Activated naive CD4-positive, alpha-beta T cell treated with anti-CD3 and anti-CD28 coated beads, Interleukin-2, amount 10 ng/mL, durations not matched to agents 7 days and 5 days (primary cell): ENCODE measurements at regions not wholly inside any gene's neighbourhood (a gene's known extent, or its start where the extent isn't known, plus 50 kb on each side); places are given as distances from the start of the nearest gene placed in this dataset.

Experiments
- CTCF ChIA-PET: fragments of 350-600 bp; sonication (Branson Sonifier 250); formaldehyde crosslinking; loops from one replicate; lab custom pipeline; 2021; ENCODE audit warnings: antibody characterized with exemption; lab: Charles Lee
- DNase-seq: peaks from one replicate; pipeline ENCODE4 v3.0.0-alpha.2; 2020
- H3K27ac Mint-ChIP-seq: one replicate; pipeline ENCODE4 v1.8.0; 2021; ENCODE audit warnings: mild to moderate bottlenecking, moderate library complexity, mixed read lengths
- H3K27me3 Mint-ChIP-seq: one replicate; pipeline ENCODE4 v1.8.0; 2021; ENCODE audit warnings: mild to moderate bottlenecking, mixed read lengths
- H3K36me3 Mint-ChIP-seq: one replicate; pipeline ENCODE4 v1.8.0; 2021; ENCODE audit warnings: mixed read lengths
- H3K4me1 Mint-ChIP-seq: one replicate; pipeline ENCODE4 v1.8.0; 2021; ENCODE audit warnings: mixed read lengths
- H3K4me3 Mint-ChIP-seq: one replicate; pipeline ENCODE4 v1.8.0; 2021; ENCODE audit warnings: mild to moderate bottlenecking, moderate library complexity, mixed read lengths
- H3K9me3 Mint-ChIP-seq: one replicate; pipeline ENCODE4 v1.8.0; 2021; ENCODE audit warnings: mixed read lengths

DNA sequence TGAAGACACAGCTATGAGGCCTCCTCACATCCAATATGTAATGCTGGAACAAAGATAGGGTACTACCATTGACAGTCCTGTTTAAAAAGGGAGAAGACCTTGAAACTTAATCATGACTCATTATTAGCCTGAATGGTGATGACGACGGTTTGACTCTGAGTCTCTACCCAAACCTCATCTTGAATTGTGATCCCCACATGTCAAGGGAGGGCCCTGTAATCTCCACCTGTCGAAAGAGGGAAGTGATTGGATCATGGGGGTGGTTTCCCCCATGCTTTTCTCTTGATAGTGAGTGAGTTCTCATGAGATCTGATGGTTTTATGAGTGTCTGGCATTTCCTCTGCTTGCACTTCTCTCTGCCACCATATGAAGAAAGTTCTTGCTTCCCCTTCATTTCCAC is 395.3 kb upstream of the CPEB2 start:
- no peak overlapping the region for H3K4me3 Mint-ChIP-seq
- no peaks in the 10 kb centered on the region for H3K9me3 Mint-ChIP-seq
- H3K27ac Mint-ChIP-seq, result no peak overlapping the region
- CTCF ChIA-PET, result no interaction called here
- H3K4me1 Mint-ChIP-seq, result no peaks in the 10 kb centered on the region
- DNase-seq, result no peak
- H3K27me3 Mint-ChIP-seq, result no peaks in the 10 kb centered on the region
- no peaks in the 10 kb centered on the region for H3K36me3 Mint-ChIP-seq

DNA sequence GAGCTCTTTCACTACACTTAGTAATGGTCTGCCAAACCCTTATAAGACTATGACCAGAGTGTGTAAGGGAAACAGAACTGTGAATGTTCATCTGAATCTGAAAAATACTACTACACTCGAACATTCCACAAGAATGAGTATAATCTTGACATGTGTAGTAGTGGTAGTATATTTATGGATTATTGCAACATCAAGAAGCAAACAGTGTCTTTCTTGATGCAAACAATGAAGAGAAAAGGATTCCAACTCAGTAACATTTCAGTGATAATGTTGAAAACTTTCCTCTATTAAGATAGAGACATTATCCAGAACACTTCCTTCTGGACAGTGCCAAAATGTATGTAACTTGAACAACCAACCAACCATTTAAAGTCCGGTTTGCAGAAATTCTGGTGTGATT is 394.7 kb upstream of the CPEB2 start:
- no peak for DNase-seq
- Mint-ChIP-seq H3K4me1 (no peaks in the 10 kb centered on the region), H3K27ac (no peak overlapping the region)

DNA sequence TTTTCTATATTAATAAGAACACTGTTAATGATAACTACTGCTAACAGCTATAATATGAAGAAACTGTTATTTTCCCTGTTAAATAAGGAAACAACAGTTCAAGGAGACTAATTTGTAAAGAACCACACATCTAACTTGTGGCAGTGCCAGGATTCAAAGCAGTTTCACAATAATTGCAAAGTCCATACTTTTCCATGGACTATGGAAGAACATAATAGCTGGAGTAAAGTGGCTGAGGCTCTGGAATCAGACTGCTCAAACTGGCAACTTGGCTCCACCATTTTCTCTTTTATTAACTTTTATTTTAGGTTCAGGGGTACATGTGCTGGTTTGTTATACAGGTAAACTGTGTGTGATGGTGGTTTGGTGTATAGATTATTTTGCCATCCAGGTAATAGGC is 393.7 kb upstream of the CPEB2 start:
- Mint-ChIP-seq H3K4me3 (no peak overlapping the region), H3K4me1 (no peaks in the 10 kb centered on the region), H3K27ac (no peak overlapping the region), H3K9me3 (peaks cover under 1% of the 10 kb centered on the region), H3K27me3 (no peaks in the 10 kb centered on the region), H3K36me3 (no peaks in the 10 kb centered on the region)
- CTCF ChIA-PET, result no interaction called here
- DNase-seq, result no peak

More for the DNA sequence above, 394.7 kb upstream of the CPEB2 start:
- no peaks in the 10 kb centered on the region for H3K9me3 Mint-ChIP-seq
- no peaks in the 10 kb centered on the region for H3K36me3 Mint-ChIP-seq
- H3K27me3 Mint-ChIP-seq, result no peaks in the 10 kb centered on the region
- H3K4me3 Mint-ChIP-seq, result no peak overlapping the region
- CTCF ChIA-PET, result no interaction called here

DNA sequence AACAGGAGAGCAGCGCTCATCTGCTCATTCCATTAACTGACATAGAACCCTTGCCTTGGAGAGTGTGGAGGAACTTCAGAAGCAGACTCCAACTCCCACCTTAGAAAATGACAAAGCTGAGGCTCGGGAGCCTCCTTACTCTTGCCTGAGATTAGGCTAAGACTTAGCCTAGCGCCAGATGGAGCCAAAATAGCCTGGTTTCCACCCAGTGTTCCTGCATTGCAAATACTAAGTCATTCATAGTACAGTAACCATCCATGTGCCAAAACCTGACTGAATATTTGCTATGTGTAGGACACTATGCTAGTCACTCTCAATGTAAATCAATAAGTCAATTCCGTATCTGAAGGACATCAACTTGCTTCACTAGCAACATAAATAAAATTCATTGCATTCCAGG is 387.4 kb upstream of the CPEB2 start:
- Mint-ChIP-seq H3K4me1 (no peaks in the 10 kb centered on the region), H3K27ac (no peak overlapping the region), H3K9me3 (peaks cover 2% of the 10 kb centered on the region), H3K4me3 (no peak overlapping the region), H3K27me3 (no peaks in the 10 kb centered on the region), H3K36me3 (no peaks in the 10 kb centered on the region)
- CTCF ChIA-PET, result no interaction called here
- no peak for DNase-seq

DNA sequence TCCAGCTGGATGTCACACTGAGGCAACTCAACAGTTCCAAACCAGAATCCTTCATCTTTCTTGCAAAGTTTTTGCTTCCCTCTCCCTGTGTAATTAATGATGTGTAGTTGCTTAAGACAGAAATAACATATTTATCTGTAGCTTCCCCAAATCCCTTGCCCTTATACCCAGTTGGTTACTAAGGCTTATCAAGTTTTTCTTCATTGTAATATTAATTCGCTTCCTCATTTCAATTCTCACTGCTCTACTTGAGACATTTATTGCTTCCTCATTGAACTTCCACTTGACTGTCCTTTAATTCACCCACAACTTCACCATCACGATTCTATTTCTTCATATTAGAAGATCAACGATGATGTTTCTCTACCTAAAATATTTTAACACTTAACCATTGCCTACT is 386.6 kb upstream of the CPEB2 start:
- no peak overlapping the region for H3K4me3 Mint-ChIP-seq
- H3K36me3 Mint-ChIP-seq, result no peaks in the 10 kb centered on the region
- CTCF ChIA-PET, result no interaction called here
- no peak overlapping the region for H3K27ac Mint-ChIP-seq
- peaks cover 2% of the 10 kb centered on the region for H3K9me3 Mint-ChIP-seq
- H3K4me1 Mint-ChIP-seq, result no peaks in the 10 kb centered on the region
- no peaks in the 10 kb centered on the region for H3K27me3 Mint-ChIP-seq
- no peak for DNase-seq

DNA sequence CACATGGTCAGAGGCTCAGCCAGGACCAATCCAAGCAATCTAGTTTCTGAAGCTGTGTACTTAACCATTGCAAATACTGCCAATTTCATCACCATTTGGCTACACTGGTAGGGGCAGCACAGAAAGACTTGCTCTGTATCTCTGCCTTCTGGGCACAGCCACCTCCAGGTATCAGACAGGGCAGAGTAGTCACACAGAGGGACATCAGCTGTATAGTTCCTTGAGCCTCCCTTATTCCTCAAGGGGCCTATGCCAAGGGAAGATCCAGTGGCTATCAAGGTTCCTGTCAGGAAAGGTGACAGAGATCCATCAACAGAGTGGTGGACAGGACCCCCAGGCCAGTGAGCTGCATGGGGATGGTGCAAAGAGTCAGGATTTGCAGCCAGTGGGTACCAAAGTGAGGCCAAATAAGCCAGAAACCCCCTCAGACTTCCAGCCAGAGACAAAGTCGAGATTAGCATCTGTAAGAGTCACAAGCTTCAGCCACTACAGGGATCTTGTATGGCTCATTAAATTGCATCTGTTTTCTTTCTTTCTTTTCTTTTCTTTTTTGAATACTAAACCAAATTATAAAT is 381.6 kb upstream of the CPEB2 start:
- no peak overlapping the region for H3K27ac Mint-ChIP-seq
- no peaks in the 10 kb centered on the region for H3K27me3 Mint-ChIP-seq
- CTCF ChIA-PET, result no interaction called here
- H3K9me3 Mint-ChIP-seq, result no peaks in the 10 kb centered on the region
- no peak for DNase-seq
- H3K36me3 Mint-ChIP-seq, result no peaks in the 10 kb centered on the region
- H3K4me1 Mint-ChIP-seq, result no peaks in the 10 kb centered on the region
- H3K4me3 Mint-ChIP-seq, result no peak overlapping the region

DNA sequence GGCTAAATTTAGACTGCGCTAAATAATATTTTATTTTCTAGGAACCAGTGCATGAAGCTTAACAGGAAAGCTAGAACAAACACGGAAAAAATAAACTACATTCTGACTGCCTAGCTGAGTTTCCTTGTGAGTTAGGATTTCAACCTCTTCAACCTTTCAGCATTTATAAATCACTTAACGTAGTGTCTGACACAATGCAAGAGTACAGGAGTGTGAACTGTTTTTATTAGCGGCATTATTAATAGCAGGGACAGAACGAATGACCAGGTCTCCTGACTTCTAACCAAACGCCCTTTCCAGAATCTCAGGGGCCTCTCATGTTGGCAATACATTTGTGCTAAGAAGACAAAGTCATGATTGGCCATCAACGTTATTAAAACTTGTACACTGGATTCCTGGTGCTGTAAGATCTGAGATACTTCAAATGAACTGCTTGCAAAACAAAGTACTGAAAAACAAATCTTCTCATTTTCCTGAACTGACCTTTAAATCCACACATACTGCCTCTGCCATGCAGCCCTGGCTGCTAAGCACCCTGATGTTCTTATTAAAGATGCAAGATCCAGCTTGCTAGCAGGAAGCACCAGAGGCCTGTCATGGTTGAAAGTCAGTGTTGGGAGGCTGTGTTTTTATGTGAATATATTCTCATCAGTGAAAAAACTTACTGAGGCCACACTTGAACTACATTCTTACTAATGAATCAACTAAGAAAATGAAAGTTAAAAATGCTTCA is 380.4 kb upstream of the CPEB2 start:
- Mint-ChIP-seq H3K4me3 (no peak overlapping the region), H3K9me3 (no peaks in the 10 kb centered on the region), H3K27me3 (no peaks in the 10 kb centered on the region), H3K4me1 (no peaks in the 10 kb centered on the region), H3K27ac (no peak overlapping the region), H3K36me3 (no peaks in the 10 kb centered on the region)
- CTCF ChIA-PET, result no interaction called here
- DNase-seq, result no peak

DNA sequence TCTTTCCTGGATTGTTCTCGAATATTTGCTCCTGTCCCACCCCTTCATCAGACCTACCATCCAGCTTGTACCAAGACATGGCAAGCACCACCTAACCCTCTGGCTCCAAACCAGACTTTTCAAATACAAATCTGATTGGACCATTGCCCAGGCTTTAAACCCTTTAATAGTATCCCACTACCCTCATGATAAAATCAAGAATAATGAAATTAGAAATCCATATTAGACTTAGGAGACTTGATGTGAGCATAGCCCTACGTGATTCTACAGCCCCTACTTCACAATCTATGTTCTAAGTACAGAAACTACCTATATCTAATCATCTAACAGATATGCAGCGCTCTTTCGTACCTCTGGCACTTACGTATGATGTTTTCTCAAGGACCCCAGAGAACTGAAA is 375.2 kb upstream of the CPEB2 start:
- CTCF ChIA-PET, result no interaction called here
- H3K27me3 Mint-ChIP-seq, result no peaks in the 10 kb centered on the region
- H3K9me3 Mint-ChIP-seq, result no peaks in the 10 kb centered on the region
- no peaks in the 10 kb centered on the region for H3K36me3 Mint-ChIP-seq
- H3K27ac Mint-ChIP-seq, result no peak overlapping the region
- DNase-seq, result no peak
- H3K4me1 Mint-ChIP-seq, result no peaks in the 10 kb centered on the region
- H3K4me3 Mint-ChIP-seq, result no peak overlapping the region

DNA sequence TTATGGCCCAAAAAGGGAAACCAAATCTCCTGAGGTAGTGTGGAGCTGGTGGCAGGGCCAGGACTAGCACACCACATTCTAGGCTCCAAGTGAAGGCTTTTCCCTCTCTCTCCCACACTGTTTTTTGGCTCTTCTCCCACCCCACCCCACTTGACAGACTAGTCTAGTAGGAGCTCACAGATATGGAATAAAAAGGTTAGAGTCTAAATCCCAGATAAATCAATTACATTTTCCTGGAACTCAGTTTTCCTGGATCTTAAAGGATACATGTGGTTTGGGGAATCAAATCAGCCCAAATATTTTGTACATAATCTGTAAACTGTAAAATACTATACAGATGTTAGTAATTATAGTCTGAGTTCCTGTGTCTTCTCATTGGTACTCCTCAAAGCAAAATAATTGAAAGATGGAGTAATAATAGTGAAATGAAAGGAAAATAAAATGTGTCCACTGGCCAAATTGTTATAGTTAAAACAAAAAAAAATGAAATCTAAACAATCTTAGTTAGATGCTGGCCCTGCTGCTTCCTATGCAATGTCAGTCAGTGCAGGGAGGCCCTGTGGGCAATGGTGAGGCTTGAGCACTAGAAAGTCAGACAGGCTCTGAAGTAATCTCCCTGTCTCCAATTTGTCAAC is 370.4 kb upstream of the CPEB2 start:
- Mint-ChIP-seq H3K9me3 (no peaks in the 10 kb centered on the region), H3K4me1 (no peaks in the 10 kb centered on the region), H3K27ac (no peak overlapping the region), H3K27me3 (no peaks in the 10 kb centered on the region), H3K36me3 (no peaks in the 10 kb centered on the region), H3K4me3 (no peak overlapping the region)
- CTCF ChIA-PET, result no interaction called here
- DNase-seq, result no peak

DNA sequence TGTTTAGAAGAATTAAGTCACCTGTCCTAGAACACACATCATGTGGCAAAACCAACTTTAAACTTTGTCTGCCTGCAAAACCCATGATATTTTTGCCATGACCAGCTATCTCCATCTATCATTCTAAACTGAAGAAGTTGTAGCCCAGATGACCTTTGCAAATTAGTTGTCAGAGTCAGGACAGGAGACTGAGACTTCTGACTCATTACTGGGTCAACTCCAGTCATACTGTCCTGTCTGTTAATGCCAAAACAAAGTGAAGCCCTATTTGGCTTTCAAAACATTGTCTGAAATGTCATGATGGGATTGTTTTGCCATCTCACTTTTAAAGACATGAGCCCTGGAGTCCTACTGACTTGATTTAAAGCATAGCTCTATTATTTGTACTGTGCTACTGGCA is 365.7 kb upstream of the CPEB2 start:
- Mint-ChIP-seq H3K27ac (no peak overlapping the region), H3K36me3 (no peaks in the 10 kb centered on the region), H3K27me3 (no peaks in the 10 kb centered on the region), H3K4me1 (no peaks in the 10 kb centered on the region), H3K9me3 (no peaks in the 10 kb centered on the region), H3K4me3 (no peak overlapping the region)
- CTCF ChIA-PET, result no interaction called here
- no peak for DNase-seq

DNA sequence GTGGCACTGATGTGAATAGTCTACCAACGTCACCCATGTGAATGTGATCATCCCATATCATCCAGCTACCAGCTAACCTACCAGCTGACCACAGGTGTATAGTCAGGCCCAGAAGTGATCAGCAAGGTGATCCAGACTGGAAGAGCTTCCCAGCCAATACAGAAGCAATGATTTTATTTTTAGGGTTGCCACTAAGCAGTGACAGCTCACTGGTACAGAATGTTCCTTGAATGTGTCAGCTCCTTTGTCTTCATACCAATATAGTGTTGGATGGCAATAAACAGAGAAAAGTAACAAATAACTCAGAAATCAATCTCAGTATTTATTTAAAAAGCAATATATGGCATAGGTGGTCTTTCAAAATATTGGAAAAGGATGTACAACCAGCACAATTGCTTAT is 361.8 kb upstream of the CPEB2 start:
- Mint-ChIP-seq H3K4me1 (no peaks in the 10 kb centered on the region), H3K27me3 (no peaks in the 10 kb centered on the region), H3K36me3 (no peaks in the 10 kb centered on the region), H3K4me3 (no peak overlapping the region), H3K9me3 (no peaks in the 10 kb centered on the region), H3K27ac (no peak overlapping the region)
- CTCF ChIA-PET, result no interaction called here
- DNase-seq, result no peak

DNA sequence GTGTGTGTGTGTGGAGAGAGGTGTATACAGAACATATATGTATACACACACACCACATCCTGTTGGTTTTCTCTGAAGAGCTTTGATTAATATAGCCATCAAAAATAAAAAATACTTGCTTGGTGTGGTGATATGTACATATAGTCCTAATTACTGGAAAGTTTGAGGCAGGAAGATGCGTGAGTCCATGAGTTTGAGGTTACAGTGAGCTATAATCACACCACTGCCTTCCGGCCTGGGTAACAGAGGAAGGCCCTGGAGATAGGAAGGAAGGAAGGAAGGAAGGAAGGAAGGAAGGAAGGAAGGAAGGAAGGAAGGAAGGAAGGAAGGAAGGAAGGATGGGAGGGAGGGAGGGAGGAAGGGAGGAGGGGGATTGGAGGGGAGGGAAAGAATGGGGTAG is 360.4 kb upstream of the CPEB2 start:
- H3K27ac Mint-ChIP-seq, result no peak overlapping the region
- H3K36me3 Mint-ChIP-seq, result no peaks in the 10 kb centered on the region
- H3K4me3 Mint-ChIP-seq, result no peak overlapping the region
- DNase-seq, result no peak
- H3K4me1 Mint-ChIP-seq, result no peaks in the 10 kb centered on the region
- CTCF ChIA-PET, result no interaction called here
- H3K27me3 Mint-ChIP-seq, result no peaks in the 10 kb centered on the region
- no peaks in the 10 kb centered on the region for H3K9me3 Mint-ChIP-seq

DNA sequence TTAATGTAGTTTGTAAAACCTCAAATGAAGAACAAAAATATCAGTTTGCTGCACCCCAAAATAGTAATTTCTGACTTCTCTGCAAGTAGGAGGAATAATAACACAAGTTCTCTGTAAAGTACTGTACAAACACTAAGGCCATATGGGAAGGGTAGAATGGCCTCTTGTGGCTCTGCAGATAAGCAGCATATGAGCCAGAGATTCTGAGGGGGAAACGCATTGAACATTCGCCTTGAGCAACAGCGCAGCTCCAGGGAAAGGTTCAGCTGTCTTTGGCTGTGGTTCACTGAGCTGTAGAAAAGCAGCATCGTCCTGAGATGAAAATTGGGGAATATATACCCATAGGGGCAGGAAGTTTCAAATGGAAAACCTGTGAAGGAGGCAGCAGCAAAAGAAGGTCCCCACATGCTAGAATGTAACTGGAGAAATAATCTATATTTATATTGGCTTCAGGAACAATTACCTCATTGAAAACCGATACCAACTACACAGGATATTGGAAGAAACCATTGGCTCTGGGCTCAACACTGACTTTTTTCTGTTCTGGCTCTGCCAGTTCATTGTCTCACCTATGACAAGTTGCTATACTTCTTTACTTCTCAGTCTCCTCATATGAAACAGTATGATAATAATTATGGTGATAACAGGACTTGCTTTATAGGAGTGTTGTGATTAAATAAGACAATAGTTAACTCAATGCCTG is 357.6 kb upstream of the CPEB2 start:
- DNase-seq, result no peak
- H3K27ac Mint-ChIP-seq, result no peak overlapping the region
- no peaks in the 10 kb centered on the region for H3K36me3 Mint-ChIP-seq
- H3K27me3 Mint-ChIP-seq, result no peaks in the 10 kb centered on the region
- H3K4me3 Mint-ChIP-seq, result no peak overlapping the region
- no peaks in the 10 kb centered on the region for H3K9me3 Mint-ChIP-seq
- CTCF ChIA-PET, result no interaction called here
- no peaks in the 10 kb centered on the region for H3K4me1 Mint-ChIP-seq

DNA sequence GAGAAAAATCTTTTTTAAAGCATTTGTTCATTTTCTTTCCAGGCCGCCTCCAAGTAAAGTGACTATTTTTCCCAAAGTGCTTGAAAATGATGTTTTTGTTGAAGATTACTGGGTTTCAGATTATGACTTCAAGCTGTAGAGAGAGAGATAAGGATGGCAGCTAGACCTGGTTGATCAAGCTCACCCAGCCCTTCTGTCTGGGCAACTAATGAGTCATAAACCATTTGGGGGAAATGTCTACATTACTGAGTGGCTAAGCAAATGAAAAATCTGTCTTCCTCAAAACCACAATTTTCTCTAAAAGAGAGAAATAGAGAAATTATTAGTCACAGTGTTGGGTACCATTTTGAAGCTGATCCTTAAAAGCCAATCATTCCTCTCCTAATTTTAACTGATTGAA is 355.4 kb upstream of the CPEB2 start:
- H3K36me3 Mint-ChIP-seq, result no peaks in the 10 kb centered on the region
- no peaks in the 10 kb centered on the region for H3K4me1 Mint-ChIP-seq
- no peak overlapping the region for H3K27ac Mint-ChIP-seq
- CTCF ChIA-PET, result no interaction called here
- H3K9me3 Mint-ChIP-seq, result no peaks in the 10 kb centered on the region
- no peak overlapping the region for H3K4me3 Mint-ChIP-seq
- DNase-seq, result no peak
- H3K27me3 Mint-ChIP-seq, result no peaks in the 10 kb centered on the region

DNA sequence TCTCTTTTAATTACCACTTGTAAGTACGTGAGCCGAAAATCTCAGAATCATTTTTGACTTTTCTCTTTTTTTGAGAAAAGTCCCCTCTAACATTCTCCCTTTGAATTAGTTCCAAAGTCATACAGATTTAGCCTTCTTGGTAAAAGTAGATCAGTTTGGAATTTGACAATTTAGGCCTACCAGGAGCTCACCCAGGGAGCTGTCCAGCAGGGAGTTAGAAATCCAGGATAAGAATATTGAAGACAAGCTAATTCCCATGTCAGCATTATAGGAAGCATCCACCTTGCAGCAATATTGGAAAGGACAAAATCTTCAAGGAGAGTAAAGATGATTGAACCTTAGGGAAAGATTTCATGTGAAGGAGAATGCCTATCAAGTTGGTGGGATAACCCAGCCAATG is 352.2 kb upstream of the CPEB2 start:
- CTCF ChIA-PET, result no interaction called here
- Mint-ChIP-seq H3K27ac (no peak overlapping the region), H3K36me3 (no peaks in the 10 kb centered on the region), H3K4me1 (no peaks in the 10 kb centered on the region), H3K4me3 (no peak overlapping the region), H3K9me3 (peaks cover 1% of the 10 kb centered on the region), H3K27me3 (no peaks in the 10 kb centered on the region)
- DNase-seq, result no peak
